Neural cell (in vitro differentiated cells): ENCODE measurements at regions not wholly inside any gene's neighbourhood (a gene's known extent, or its start where the extent isn't known, plus 50 kb on each side); places are given as distances from the start of the nearest gene placed in this dataset.

Experiments
- H2AFZ ChIP-seq: fragments of 200-600, 300-800 bp; sonication (generic), shearing (Covaris generic); 2 replicates; pipeline ENCODE4 v1.6.0; 2014; ENCODE audit warnings: low read depth, mild to moderate bottlenecking, antibody characterized with exemption, low read length, moderate library complexity
- H3F3A ChIP-seq: fragments of 200-600 bp; shearing (Covaris generic); 2 replicates; pipeline ENCODE4 v1.6.1; 2016; ENCODE audit warnings: mild to moderate bottlenecking, moderate library complexity, mixed read lengths, antibody characterized with exemption, low read length; ENCODE audit not compliant: insufficient read depth, poor library complexity, severe bottlenecking
- H3K27ac ChIP-seq: fragments of 200-600, 300-800 bp; sonication (generic), shearing (Covaris generic); 2 replicates; pipeline ENCODE4 v1.5.1; 2014; ENCODE audit warnings: mild to moderate bottlenecking, low read length, moderate library complexity
- H3K27me3 ChIP-seq: fragments of 300-800, 200-600 bp; sonication (generic), shearing (Covaris generic); 2 replicates; pipeline ENCODE4 v1.6.0; 2014; ENCODE audit warnings: mild to moderate bottlenecking, low read depth, low read length, moderate library complexity; ENCODE audit not compliant: insufficient read depth
- H3K36me3 ChIP-seq: fragments of 300-800, 200-600 bp; sonication (generic), shearing (Covaris generic); 2 replicates; pipeline ENCODE4 v1.5.1; 2014; ENCODE audit warnings: mild to moderate bottlenecking, antibody characterized with exemption, low read length, moderate library complexity; ENCODE audit not compliant: insufficient read depth
- H3K4me2 ChIP-seq: fragments of 300-800, 200-600 bp; sonication (generic), shearing (Covaris generic); 2 replicates; pipeline ENCODE4 v1.6.0; 2014; ENCODE audit warnings: mild to moderate bottlenecking, low read length
- H3K4me3 ChIP-seq: fragments of 300-800, 200-600 bp; sonication (generic), shearing (Covaris generic); 2 replicates; pipeline ENCODE4 v1.5.1; 2014; ENCODE audit warnings: mild to moderate bottlenecking, low read length, moderate library complexity
- H3K79me2 ChIP-seq: fragments of 200-600 bp; shearing (Covaris generic); replicated peaks from 2 replicates; pipeline ENCODE4 v1.6.0; 2014; ENCODE audit warnings: mild to moderate bottlenecking, low read length, moderate library complexity; ENCODE audit not compliant: insufficient read depth
- H3K9ac ChIP-seq: fragments of 300-800, 200-600 bp; sonication (generic), shearing (Covaris generic); 2 replicates; pipeline ENCODE4 v1.6.1; 2016; ENCODE audit warnings: mild to moderate bottlenecking, low read length, mixed read lengths
- H3K9me2 ChIP-seq: fragments of 200-600 bp; shearing (Covaris generic); 2 replicates; pipeline ENCODE4 v1.6.1; 2016; ENCODE audit warnings: mild to moderate bottlenecking, low read length, mixed read lengths; ENCODE audit not compliant: insufficient read depth
- H3K9me3 ChIP-seq: fragments of 200-600, 300-800 bp; sonication (generic), shearing (Covaris generic); 2 replicates; pipeline ENCODE4 v1.6.1; 2016; ENCODE audit warnings: mild to moderate bottlenecking, mixed run types, low read length, moderate library complexity, mixed read lengths
- H4K20me1 ChIP-seq: fragments of 200-600 bp; shearing (Covaris generic); 2 replicates; pipeline ENCODE4 v1.6.1; 2016; ENCODE audit warnings: mild to moderate bottlenecking, mixed run types; ENCODE audit not compliant: insufficient read depth
- EP300 ChIP-seq: fragments of 450-650 bp; conservative IDR thresholded peaks from 2 replicates; pipeline ENCODE4 v1.6.1; 2014; ENCODE audit warnings: antibody characterized with exemption, mild to moderate bottlenecking, moderate library complexity; ENCODE audit not compliant: poor library complexity, severe bottlenecking
- EZH2 ChIP-seq: fragments of 200-600, 300-800 bp; shearing (Covaris generic), sonication (generic); IDR thresholded peaks from 2 replicates; pipeline ENCODE4 v1.6.1; 2014; ENCODE audit warnings: antibody characterized with exemption, low read length, borderline replicate concordance, mild to moderate bottlenecking; ENCODE audit not compliant: insufficient read depth, poor library complexity, severe bottlenecking
- MXI1 ChIP-seq: fragments of 450-650 bp; conservative IDR thresholded peaks from 2 replicates; pipeline ENCODE4 v1.6.1; 2014; ENCODE audit warnings: antibody characterized with exemption, mild to moderate bottlenecking; ENCODE audit not compliant: poor library complexity, severe bottlenecking
- POLR2AphosphoS5 ChIP-seq: IDR thresholded peaks from 2 replicates; pipeline ENCODE4 v1.6.1; 2012
- RAD21 ChIP-seq: fragments of 450-650 bp; conservative IDR thresholded peaks from 2 replicates; pipeline ENCODE4 v1.6.1; 2014; ENCODE audit warnings: antibody characterized with exemption, mild to moderate bottlenecking, moderate library complexity
- SMC3 ChIP-seq: fragments of 450-650 bp; conservative IDR thresholded peaks from 2 replicates; pipeline ENCODE4 v1.6.1; 2014; ENCODE audit warnings: antibody characterized with exemption, mild to moderate bottlenecking, moderate library complexity; ENCODE audit not compliant: poor library complexity
- TAF1 ChIP-seq: IDR thresholded peaks from 2 replicates; pipeline ENCODE4 v1.6.1; 2012; ENCODE audit warnings: low read depth
- TF ChIP-seq, protein P1 (sequence below): IDR thresholded peaks from 2 replicates; pipeline ENCODE4 v1.6.1; 2012; ENCODE audit warnings: borderline replicate concordance
- TF ChIP-seq, protein P2 (sequence below): fragments of 450-650 bp; IDR thresholded peaks from 2 replicates; pipeline ENCODE4 v1.5.1; 2014; ENCODE audit warnings: antibody characterized with exemption, mild to moderate bottlenecking, moderate library complexity; ENCODE audit not compliant: poor library complexity, severe bottlenecking

DNA sequence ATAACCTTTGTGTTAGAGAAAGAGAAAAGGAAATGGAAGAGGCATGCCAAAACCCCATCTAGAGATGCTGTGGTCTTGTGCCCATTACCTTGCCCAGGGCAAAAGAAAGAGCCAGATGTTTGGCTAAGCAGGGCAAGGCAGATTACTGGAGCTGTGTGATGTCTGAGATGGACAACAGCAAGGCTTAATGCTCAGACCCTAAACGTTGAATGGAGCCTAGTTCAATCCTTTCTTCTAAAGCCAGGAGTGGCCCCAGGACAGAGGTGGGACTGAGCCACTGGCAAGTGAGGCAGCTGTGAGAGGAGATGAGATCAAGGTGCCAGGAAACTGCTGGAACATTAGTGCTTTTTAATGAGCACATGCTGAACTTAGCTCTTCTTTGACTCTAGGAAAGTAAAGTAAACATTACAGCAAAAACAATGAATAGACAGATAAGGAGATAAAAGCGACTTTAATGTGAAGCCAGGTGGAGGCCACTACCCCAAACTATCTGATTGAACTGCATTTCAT, 143.0 kb upstream of the EGFLAM start:
- Histone ChIP-seq H3K9me3 (no peaks in the 10 kb centered on the region), H3K27ac (no peak overlapping the region), H3K27me3 (no peaks in the 10 kb centered on the region), H3K4me3 (no peak overlapping the region), H2AFZ (no peak overlapping the region), H3K36me3 (no peaks in the 10 kb centered on the region), H3F3A (no peaks in the 10 kb centered on the region), H3K9me2 (no peaks in the 10 kb centered on the region), H3K4me2 (no peak overlapping the region), H3K79me2 (no peaks in the 10 kb centered on the region), H3K9ac (no peak overlapping the region), H4K20me1 (no peaks in the 10 kb centered on the region)
- no peak for TF ChIP-seq EZH2

DNA sequence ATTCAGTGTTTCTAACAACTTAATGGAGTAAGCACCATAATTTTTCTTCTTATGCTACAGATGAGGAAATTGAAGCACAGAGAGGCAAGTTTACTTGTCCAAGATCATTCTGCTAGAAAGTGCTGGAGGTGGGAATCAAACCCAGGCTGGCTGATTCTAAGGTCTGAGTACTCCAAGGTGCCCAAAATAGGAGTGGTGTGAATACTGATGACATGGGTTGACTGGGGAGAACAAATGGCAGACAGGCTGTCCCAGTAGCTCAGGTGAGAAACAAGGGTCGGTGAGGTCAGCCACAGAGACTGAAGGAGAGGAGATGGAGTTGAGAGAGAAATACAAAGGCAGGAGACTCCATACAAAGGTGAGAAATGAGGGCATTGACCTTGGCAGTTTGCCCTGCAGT, 144.5 kb upstream of the EGFLAM start:
- no peaks in the 10 kb centered on the region for H3F3A ChIP-seq
- no peak overlapping the region for H3K4me2 ChIP-seq
- H3K4me3 ChIP-seq = no peak overlapping the region
- no peaks in the 10 kb centered on the region for H3K9me2 ChIP-seq
- H2AFZ ChIP-seq = no peak overlapping the region
- H3K79me2 ChIP-seq = no peaks in the 10 kb centered on the region
- H3K27me3 ChIP-seq = no peaks in the 10 kb centered on the region
- H3K27ac ChIP-seq = no peak overlapping the region
- H4K20me1 ChIP-seq = no peaks in the 10 kb centered on the region
- H3K36me3 ChIP-seq = no peaks in the 10 kb centered on the region
- H3K9ac ChIP-seq = no peak overlapping the region
- TF ChIP-seq POLR2AphosphoS5 (no peak), EZH2 (no peak), MXI1 (no peak), TAF1 (no peak), RAD21 (no peak), EP300 (no peak), SMC3 (no peak)
- TF ChIP-seq, protein P1, sequence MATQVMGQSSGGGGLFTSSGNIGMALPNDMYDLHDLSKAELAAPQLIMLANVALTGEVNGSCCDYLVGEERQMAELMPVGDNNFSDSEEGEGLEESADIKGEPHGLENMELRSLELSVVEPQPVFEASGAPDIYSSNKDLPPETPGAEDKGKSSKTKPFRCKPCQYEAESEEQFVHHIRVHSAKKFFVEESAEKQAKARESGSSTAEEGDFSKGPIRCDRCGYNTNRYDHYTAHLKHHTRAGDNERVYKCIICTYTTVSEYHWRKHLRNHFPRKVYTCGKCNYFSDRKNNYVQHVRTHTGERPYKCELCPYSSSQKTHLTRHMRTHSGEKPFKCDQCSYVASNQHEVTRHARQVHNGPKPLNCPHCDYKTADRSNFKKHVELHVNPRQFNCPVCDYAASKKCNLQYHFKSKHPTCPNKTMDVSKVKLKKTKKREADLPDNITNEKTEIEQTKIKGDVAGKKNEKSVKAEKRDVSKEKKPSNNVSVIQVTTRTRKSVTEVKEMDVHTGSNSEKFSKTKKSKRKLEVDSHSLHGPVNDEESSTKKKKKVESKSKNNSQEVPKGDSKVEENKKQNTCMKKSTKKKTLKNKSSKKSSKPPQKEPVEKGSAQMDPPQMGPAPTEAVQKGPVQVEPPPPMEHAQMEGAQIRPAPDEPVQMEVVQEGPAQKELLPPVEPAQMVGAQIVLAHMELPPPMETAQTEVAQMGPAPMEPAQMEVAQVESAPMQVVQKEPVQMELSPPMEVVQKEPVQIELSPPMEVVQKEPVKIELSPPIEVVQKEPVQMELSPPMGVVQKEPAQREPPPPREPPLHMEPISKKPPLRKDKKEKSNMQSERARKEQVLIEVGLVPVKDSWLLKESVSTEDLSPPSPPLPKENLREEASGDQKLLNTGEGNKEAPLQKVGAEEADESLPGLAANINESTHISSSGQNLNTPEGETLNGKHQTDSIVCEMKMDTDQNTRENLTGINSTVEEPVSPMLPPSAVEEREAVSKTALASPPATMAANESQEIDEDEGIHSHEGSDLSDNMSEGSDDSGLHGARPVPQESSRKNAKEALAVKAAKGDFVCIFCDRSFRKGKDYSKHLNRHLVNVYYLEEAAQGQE = no peak
- TF ChIP-seq, protein P2, sequence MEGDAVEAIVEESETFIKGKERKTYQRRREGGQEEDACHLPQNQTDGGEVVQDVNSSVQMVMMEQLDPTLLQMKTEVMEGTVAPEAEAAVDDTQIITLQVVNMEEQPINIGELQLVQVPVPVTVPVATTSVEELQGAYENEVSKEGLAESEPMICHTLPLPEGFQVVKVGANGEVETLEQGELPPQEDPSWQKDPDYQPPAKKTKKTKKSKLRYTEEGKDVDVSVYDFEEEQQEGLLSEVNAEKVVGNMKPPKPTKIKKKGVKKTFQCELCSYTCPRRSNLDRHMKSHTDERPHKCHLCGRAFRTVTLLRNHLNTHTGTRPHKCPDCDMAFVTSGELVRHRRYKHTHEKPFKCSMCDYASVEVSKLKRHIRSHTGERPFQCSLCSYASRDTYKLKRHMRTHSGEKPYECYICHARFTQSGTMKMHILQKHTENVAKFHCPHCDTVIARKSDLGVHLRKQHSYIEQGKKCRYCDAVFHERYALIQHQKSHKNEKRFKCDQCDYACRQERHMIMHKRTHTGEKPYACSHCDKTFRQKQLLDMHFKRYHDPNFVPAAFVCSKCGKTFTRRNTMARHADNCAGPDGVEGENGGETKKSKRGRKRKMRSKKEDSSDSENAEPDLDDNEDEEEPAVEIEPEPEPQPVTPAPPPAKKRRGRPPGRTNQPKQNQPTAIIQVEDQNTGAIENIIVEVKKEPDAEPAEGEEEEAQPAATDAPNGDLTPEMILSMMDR = no peak
- H3K9me3 ChIP-seq = no peaks in the 10 kb centered on the region

DNA sequence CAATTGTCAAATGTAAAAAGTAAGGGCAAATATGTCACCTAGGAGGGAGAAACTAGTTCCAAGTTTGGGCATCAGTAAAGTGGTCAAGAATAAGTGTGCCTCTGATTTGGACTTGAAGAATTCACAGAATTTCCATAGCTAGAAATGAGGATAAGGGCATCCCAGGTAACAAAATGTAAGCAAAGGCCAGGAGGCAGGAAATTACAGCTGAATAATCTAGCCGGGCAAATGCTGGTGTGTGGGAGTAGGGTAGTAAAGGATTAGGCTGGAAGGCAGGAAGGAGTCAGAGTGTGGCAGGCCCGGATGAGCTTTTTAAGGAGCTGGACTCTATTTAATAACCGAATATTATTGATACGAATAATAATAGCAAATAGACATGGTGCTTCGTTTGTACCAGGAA, 144.9 kb upstream of the EGFLAM start:
- no peak overlapping the region for H3K27ac ChIP-seq
- no peak overlapping the region for H3K9ac ChIP-seq
- no peaks in the 10 kb centered on the region for H3K79me2 ChIP-seq
- H3K36me3 ChIP-seq = no peaks in the 10 kb centered on the region
- no peaks in the 10 kb centered on the region for H3K27me3 ChIP-seq
- H4K20me1 ChIP-seq = no peaks in the 10 kb centered on the region
- H3K4me3 ChIP-seq = no peak overlapping the region
- TF ChIP-seq, protein P2 = no peak
- TF ChIP-seq POLR2AphosphoS5 (no peak), RAD21 (no peak), TAF1 (no peak), EP300 (no peak), SMC3 (no peak), EZH2 (no peak)
- TF ChIP-seq, protein P1 = no peak
- H3K4me2 ChIP-seq = no peak overlapping the region
- no peaks in the 10 kb centered on the region for H3F3A ChIP-seq
- H3K9me3 ChIP-seq = no peaks in the 10 kb centered on the region
- no peaks in the 10 kb centered on the region for H3K9me2 ChIP-seq
- H2AFZ ChIP-seq = no peak overlapping the region
